Activated T-helper 2 cell treated with anti-CD3 and anti-CD28 coated beads, Interferon-gamma antibody, Interleukin-2, Interleukin-4, amounts not matched to agents 10 μg/mL and 5 μg/mL and 100 μg/mL, durations not matched to agents 14 hours and 24 hours and 36 hours (primary cell): ENCODE measurements at regions not wholly inside any gene's neighbourhood (a gene's known extent, or its start where the extent isn't known, plus 50 kb on each side); places are given as distances from the start of the nearest gene placed in this dataset.
"Not testable (repeated sequence)": the region's sequence is repeated elsewhere in the genome, so short reads cannot be mapped to it uniquely, and the experiment has no call there.

ENCODE experiments used
- DNase-seq: peaks from one replicate; pipeline ENCODE4 v3.0.0; 2021; ENCODE audit warnings: low spot score
- H3K27ac Mint-ChIP-seq: one replicate; pipeline ENCODE4 v1.8.0; 2021; ENCODE audit warnings: mixed read lengths
- H3K27me3 Mint-ChIP-seq: one replicate; pipeline ENCODE4 v1.8.0; 2021; ENCODE audit warnings: low read depth, mixed read lengths
- H3K36me3 Mint-ChIP-seq: one replicate; pipeline ENCODE4 v1.8.0; 2021; ENCODE audit warnings: low read depth, mixed read lengths
- H3K4me1 Mint-ChIP-seq: one replicate; pipeline ENCODE4 v1.8.0; 2021; ENCODE audit warnings: low read depth, mixed read lengths
- H3K4me3 Mint-ChIP-seq: one replicate; pipeline ENCODE4 v1.8.0; 2021; ENCODE audit warnings: low read depth, mild to moderate bottlenecking, moderate library complexity, mixed read lengths
- H3K9me3 Mint-ChIP-seq: one replicate; pipeline ENCODE4 v1.8.0; 2021; ENCODE audit warnings: mixed read lengths
- intact Hi-C: fragments of 100-400 bp; cut with micrococcal nuclease; formaldehyde crosslinking; loops from one replicate; pipeline ENCODE4 v1.15.1; 2023

DNA sequence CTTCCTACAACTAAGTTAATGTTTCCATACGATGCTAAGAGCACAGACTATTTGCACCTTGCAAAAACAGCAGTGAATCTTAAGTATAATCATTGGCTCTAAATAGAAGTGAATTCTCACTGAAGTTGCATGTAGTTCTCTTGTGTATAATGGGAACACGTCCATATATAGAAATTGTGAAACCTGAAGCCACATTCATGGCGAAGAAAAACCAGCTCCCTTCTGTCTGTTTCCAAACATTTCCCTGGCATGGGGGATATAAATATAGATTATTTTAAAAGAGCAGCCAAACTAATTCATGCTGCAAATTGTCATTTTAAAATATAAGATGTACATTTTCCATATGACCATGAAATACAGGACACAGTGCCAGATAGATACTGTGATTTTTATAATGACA, 71.1 kb downstream of the TRAM1L1 start:
- intact Hi-C loops: no loop called here
- DNase-seq: no peak
- no peak overlapping the region for H3K4me3 Mint-ChIP-seq
- H3K4me1 Mint-ChIP-seq: no peaks in the 10 kb centered on the region
- H3K27me3 Mint-ChIP-seq: no peaks in the 10 kb centered on the region
- H3K9me3 Mint-ChIP-seq: no peaks in the 10 kb centered on the region
- H3K36me3 Mint-ChIP-seq: no peaks in the 10 kb centered on the region
- H3K27ac Mint-ChIP-seq: no peak overlapping the region

DNA sequence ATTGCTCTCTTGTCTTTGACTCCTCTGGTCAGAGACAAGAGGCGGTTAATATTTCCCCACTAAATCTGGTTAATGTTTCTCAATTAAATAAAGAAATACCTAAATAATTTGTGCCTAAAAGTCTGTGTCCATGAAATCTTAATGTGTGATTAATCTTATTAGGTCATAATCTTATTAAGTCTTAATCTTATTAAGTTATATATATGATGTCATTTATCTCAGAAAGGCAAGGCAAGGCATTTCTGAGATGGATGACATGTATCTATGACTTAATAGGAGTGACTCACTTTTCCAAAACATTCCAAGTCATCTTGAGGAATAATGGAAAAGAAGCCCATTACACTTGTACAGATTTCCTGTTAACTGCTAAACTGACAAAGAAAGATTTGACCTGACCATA, 74.7 kb downstream of the TRAM1L1 start:
- Mint-ChIP-seq H3K27me3 (no peaks in the 10 kb centered on the region), H3K36me3 (no peaks in the 10 kb centered on the region), H3K27ac (no peak overlapping the region), H3K9me3 (no peaks in the 10 kb centered on the region), H3K4me3 (no peak overlapping the region), H3K4me1 (no peaks in the 10 kb centered on the region)
- DNase-seq: no peak
- intact Hi-C loops: no loop called here

DNA sequence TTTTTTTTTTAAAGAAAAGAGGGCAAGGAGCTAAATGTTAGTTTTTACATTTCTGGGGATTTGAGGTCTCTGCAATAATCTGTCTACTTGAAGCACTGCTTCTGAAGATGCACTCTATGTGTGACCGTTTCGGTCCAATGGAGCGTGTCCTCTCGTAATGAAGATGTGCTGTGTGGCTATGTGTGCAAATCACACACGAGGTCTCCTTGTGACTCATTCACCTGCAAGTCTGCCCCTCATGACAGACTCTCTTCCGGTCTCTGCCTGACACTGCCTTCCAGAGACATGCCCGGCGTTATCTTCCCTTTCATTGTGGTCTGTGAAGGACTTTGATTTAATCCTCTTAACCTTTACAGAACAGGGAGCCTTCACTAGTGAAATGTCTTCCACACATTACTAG, 84.3 kb downstream of the TRAM1L1 start:
- Mint-ChIP-seq H3K36me3 (no peaks in the 10 kb centered on the region), H3K27me3 (no peaks in the 10 kb centered on the region), H3K4me3 (no peak overlapping the region), H3K9me3 (no peaks in the 10 kb centered on the region), H3K4me1 (no peaks in the 10 kb centered on the region), H3K27ac (no peak overlapping the region)
- no peak for DNase-seq
- intact Hi-C loops: no loop called here

DNA sequence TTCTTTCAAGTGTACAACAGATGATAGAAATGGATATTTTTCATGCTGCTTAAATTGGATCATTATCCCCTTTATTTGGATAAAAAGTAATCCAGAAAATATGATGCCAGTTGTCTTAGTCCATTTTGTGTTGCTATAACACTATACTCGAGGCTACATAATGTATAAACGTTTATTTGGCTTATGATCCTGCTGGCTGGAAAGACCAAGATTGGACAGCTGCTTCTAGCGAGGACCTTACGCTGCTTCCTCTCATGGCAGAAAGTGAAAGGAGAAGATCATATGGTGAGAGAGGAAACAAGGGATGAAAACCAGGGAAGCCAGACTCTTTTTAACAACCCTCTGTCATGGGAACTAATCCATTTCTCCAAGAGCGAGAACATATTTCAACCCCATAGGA, 102.7 kb downstream of the TRAM1L1 start:
- Mint-ChIP-seq H3K27ac (no peak overlapping the region), H3K4me1 (no peaks in the 10 kb centered on the region), H3K27me3 (no peaks in the 10 kb centered on the region), H3K36me3 (no peaks in the 10 kb centered on the region), H3K9me3 (no peaks in the 10 kb centered on the region), H3K4me3 (no peak overlapping the region)
- intact Hi-C loops: no loop called here
- no peak for DNase-seq

DNA sequence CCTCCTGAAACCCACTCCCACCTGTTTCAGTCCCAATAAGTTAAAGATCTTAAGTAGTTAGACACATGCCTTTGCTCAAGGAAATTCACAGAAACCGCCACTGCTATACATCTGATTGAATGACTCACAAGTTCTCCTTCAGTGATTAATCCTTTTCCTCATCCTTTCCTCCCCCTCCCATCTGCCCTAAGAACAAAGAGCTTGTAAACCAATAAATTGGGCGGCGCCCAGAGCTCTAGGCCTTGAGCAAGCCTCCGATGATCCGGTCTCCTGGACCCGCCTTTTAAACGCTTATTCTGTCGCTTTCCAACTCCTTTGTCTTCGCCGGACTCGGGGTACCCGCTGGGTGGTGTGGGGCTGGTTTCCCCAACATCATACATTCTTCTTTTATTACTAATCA, 104.9 kb downstream of the TRAM1L1 start:
- H3K4me1 Mint-ChIP-seq, intact Hi-C loops, H3K4me3 Mint-ChIP-seq, H3K27ac Mint-ChIP-seq, H3K36me3 Mint-ChIP-seq, H3K9me3 Mint-ChIP-seq, H3K27me3 Mint-ChIP-seq, DNase-seq: not testable (repeated sequence)

DNA sequence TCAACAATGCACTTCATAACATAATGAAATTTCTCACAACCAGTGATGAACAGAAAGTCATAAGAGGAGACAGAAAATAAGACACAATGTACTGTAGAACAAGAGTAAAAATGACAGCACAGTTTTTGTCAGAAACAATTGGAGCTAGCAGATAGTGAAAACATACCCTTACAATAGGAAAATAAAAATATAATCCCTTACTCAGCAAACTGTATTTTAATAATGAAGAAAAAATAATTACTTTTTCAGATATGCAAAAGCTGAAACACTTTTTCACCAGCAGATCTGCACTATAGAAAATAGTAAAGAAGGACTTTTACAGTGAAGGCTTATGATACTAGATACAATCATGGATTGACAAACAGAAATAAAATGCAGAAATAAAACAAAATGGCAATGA, 126.3 kb downstream of the TRAM1L1 start:
- Mint-ChIP-seq H3K27ac (no peak overlapping the region), H3K27me3 (no peaks in the 10 kb centered on the region), H3K4me1 (no peaks in the 10 kb centered on the region), H3K4me3 (no peak overlapping the region), H3K36me3 (no peaks in the 10 kb centered on the region), H3K9me3 (no peaks in the 10 kb centered on the region)
- DNase-seq: no peak
- intact Hi-C loops: no loop called here

DNA sequence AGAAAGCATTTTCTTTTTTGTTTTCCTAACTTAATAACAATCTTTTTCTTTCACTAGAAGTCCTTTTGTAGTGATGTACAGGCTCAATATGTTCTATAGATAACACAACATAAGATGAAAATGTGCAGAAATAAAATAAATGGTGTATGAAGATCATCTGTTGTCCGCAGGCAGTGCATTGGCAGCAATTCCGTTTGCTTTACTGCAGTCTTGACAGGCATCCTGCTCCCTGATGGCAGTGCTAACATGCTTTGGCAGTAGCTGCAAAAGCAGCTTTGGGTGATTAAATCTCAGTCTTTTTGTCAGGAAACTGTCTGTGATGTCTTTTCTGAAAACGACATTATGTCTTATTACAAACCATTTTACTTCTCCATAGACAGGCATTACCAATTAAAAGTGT, 131.4 kb downstream of the TRAM1L1 start:
- Mint-ChIP-seq H3K9me3 (no peaks in the 10 kb centered on the region), H3K36me3 (no peaks in the 10 kb centered on the region), H3K27me3 (no peaks in the 10 kb centered on the region), H3K4me3 (no peak overlapping the region), H3K4me1 (no peaks in the 10 kb centered on the region), H3K27ac (no peak overlapping the region)
- intact Hi-C loops: no loop called here
- no peak for DNase-seq

DNA sequence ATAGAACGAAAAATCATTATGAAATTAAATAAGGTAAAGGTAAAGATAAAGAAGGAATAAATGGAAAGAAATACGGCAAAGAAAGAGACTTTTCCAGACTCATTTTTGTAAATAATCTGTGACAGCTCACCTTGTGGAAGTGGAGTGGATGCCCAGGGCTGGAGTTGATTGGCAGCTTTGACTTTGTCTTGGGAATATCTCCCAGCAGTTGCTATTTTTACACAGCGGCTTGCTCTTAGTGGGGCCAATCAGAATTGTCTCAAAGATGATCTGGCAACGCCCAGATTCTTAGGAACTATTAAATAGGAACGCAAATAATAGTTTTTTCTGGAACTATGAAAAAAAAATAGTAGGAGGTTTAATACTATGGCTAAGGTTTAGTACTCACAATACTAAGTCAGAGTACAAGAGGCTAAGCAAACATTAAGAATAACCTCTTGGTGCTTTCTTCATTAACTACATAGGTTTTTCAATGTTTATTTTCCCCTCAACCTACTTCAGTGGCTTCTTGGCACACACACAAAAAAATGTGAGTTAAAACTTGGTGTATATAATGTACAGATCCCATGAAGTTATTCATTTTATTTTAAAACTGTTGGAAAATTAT, 132.7 kb downstream of the TRAM1L1 start:
- no peaks in the 10 kb centered on the region for H3K9me3 Mint-ChIP-seq
- H3K27ac Mint-ChIP-seq: no peak overlapping the region
- no peak overlapping the region for H3K4me3 Mint-ChIP-seq
- H3K36me3 Mint-ChIP-seq: no peaks in the 10 kb centered on the region
- intact Hi-C loops: no loop called here
- H3K27me3 Mint-ChIP-seq: no peaks in the 10 kb centered on the region
- DNase-seq: no peak
- no peaks in the 10 kb centered on the region for H3K4me1 Mint-ChIP-seq

DNA sequence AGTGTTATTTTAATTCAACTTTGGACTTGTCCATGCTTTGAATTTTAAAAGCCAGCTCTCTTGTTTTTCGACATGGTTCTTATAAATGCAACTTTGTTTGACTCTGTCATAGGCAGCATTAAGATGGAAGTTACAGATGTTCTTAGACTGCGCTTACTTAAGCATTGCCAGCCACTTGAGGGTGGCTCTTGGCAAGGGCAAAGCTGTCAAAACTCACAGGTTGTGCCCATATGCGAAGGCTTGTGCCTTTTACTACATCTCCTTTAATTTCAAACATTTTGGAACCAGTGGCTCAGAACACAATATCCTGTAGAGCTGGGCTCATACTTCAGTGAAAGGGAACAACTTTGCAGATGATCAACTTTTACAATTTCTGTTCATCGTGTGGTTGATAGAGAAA, 135.5 kb downstream of the TRAM1L1 start:
- H3K4me1 Mint-ChIP-seq: no peaks in the 10 kb centered on the region
- H3K27ac Mint-ChIP-seq: no peak overlapping the region
- no peak for DNase-seq
- no peaks in the 10 kb centered on the region for H3K9me3 Mint-ChIP-seq
- intact Hi-C loops: no loop called here
- H3K4me3 Mint-ChIP-seq: no peak overlapping the region
- H3K27me3 Mint-ChIP-seq: no peaks in the 10 kb centered on the region
- H3K36me3 Mint-ChIP-seq: no peaks in the 10 kb centered on the region

DNA sequence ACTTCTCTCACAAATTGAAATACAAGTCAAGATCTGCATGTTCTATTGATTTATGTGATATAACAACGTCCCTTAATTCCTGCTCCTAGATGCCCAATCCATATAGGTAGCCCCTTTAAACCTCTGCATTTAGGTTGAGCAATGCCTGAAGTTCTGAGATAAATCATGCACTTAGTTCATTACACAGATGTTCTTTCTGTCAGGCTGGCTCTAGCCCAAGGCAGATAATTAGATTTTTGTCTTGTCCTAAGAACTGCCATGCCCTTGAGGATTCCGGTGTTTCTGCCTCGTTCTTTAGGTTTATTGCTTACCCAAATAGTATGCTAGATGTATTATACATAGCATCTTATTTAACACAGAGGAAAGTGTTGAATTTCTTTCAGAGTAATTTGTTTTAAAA, 143.1 kb downstream of the TRAM1L1 start:
- no peaks in the 10 kb centered on the region for H3K36me3 Mint-ChIP-seq
- no peaks in the 10 kb centered on the region for H3K27me3 Mint-ChIP-seq
- intact Hi-C loops: no loop called here
- no peak for DNase-seq
- H3K27ac Mint-ChIP-seq: no peak overlapping the region
- H3K4me3 Mint-ChIP-seq: no peak overlapping the region
- H3K4me1 Mint-ChIP-seq: no peaks in the 10 kb centered on the region
- H3K9me3 Mint-ChIP-seq: no peaks in the 10 kb centered on the region

DNA sequence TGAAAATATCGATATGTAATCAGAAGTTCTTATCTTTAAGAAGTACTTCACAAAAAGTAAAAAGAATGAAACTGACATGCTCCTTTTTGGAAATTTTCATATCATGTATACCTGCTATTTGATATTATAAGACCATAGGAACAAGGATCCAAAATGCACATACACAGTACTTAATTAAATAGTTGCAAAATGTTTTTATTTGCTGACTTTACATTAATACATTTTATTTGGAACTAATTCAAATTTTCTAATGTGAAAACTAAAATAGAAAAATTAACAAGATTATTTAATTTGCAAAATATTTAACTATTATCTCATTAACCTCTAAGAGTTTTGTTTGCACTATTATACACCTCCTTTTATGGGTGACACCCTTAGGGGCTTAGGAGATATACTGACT, 155.0 kb downstream of the TRAM1L1 start:
- intact Hi-C loops: no loop called here
- no peak for DNase-seq
- no peaks in the 10 kb centered on the region for H3K27me3 Mint-ChIP-seq
- H3K4me3 Mint-ChIP-seq: no peak overlapping the region
- no peak overlapping the region for H3K27ac Mint-ChIP-seq
- no peaks in the 10 kb centered on the region for H3K9me3 Mint-ChIP-seq
- H3K36me3 Mint-ChIP-seq: no peaks in the 10 kb centered on the region
- no peaks in the 10 kb centered on the region for H3K4me1 Mint-ChIP-seq

DNA sequence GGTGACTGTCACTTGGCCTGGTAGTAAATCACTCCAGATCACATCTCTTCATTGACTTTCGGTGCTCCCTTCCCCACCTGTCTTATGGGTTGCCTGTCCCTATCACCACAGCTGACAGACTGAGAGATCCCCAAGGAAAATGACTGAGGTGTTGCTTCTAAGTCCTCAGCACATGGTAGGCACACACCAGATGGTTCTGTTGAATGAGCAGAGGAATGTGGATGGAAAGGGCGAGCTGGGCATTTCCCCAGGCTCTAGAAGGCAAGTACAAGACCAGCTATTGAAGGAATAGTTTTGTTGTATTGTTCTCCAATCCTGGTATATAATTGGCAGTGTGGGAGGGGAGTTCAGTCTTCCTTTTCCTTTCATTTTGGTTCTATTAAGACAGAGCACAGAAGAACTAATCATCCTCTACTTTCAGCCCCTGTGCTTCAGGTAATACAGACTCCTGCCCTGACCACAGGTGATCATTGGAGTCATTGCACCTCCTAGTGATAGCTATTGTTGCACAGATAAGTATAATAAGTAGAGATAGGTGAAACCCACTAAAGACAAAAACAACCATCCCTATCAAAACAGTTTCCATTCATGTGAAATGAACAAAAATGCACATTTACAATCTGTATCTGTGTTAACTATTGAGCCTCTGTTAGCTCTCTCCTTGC, 158.6 kb downstream of the TRAM1L1 start:
- H3K9me3 Mint-ChIP-seq: no peaks in the 10 kb centered on the region
- intact Hi-C loops: no loop called here
- no peak overlapping the region for H3K27ac Mint-ChIP-seq
- DNase-seq: no peak
- no peaks in the 10 kb centered on the region for H3K27me3 Mint-ChIP-seq
- no peaks in the 10 kb centered on the region for H3K4me1 Mint-ChIP-seq
- no peaks in the 10 kb centered on the region for H3K36me3 Mint-ChIP-seq
- no peak overlapping the region for H3K4me3 Mint-ChIP-seq

DNA sequence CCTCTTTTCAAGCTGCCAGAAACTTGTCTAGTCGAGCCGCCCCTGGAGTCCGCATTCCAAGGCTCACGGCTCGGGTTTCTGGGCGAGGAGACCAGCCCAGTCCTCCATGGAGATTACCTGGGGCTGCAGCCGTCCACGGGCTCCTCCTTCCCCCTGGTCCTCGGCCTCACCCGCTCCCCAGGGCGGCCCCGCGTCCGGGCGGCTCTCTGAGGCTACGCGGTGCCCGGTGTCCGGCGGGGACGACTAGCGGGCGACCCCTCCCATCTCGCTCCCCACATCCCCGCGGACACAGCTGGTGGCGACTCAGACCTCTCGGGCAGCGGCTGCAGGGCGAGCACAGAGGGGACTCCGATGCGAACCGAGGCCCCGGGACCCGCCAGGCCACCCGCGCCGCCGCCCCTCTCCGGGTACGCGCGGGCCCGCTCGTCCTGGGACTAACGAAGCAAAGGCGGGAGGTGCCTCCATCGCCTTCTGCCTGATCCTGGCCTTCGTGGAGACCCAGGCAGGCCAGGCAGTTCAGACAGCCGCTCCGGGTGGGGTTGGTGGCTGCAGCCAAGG, 159.4 kb downstream of the TRAM1L1 start:
- H3K36me3 Mint-ChIP-seq: no peaks in the 10 kb centered on the region
- no peak overlapping the region for H3K4me3 Mint-ChIP-seq
- H3K4me1 Mint-ChIP-seq: no peaks in the 10 kb centered on the region
- no peak overlapping the region for H3K27ac Mint-ChIP-seq
- intact Hi-C loops: no loop called here
- no peaks in the 10 kb centered on the region for H3K27me3 Mint-ChIP-seq
- no peak for DNase-seq
- no peaks in the 10 kb centered on the region for H3K9me3 Mint-ChIP-seq
